ENCODE measurements at regions not wholly inside any gene's neighbourhood (a gene's known extent, or its start where the extent isn't known, plus 50 kb on each side); places are given as distances from the start of the nearest gene placed in this dataset.

DNA sequence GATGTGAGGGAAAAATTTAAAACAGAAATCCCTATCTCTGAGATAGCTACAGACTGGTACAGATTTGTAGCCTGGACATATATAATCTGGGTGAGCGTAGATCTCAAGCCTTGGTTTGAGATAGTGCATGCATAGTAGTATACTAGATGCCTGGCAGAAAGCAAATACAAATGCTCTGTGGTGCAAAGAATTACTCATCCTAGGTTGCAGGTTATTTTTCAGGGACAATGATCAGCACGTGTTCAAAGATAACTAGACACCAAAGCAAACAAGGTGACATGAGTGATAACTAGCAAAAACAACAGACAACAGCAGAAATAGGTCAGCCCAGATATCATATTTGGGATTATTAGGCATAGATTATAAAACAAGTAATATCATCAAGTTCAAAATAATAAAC lies 292.5 kb downstream of the HLX start:
- Histone ChIP-seq H3K4me1 (ENCODE audit: control insufficient read depth, extremely low read depth, insufficient read depth, low read length) (peaks cover 13% of the 10 kb centered on the region), H3K36me3 (ENCODE audit: control insufficient read depth in 2 of 2, extremely low read depth in 1 of 2, insufficient read depth in 2 of 2, low read length in 2 of 2) (no peaks in the 10 kb centered on the region), H3K9me3 (replicated peaks; ENCODE audit: control insufficient read depth, insufficient read depth, low read length) (no peaks in the 10 kb centered on the region), H3K4me3 (replicated peaks in 1 of 3; ENCODE audit: insufficient read depth in 1 of 3, low read depth in 1 of 3, low read length in 3 of 3) (no peak overlapping the region), H3K4me2 (ENCODE audit: insufficient read depth, low read length) (no peak overlapping the region), H3K9ac (replicated peaks; ENCODE audit: extremely low read depth, insufficient read depth, low read length) (no peak overlapping the region), H3K27ac (ENCODE audit: insufficient read depth, low read depth, low read length) (no peak overlapping the region), H2AFZ (ENCODE audit: low read depth, low read length) (no peak overlapping the region), H3K79me2 (ENCODE audit: control insufficient read depth, insufficient read depth, low read length) (no peaks in the 10 kb centered on the region), H3K9me1 (replicated peaks; ENCODE audit: control insufficient read depth, extremely low read depth, insufficient read depth, low read length) (no peaks in the 10 kb centered on the region), H3K27me3 (ENCODE audit: control insufficient read depth in 2 of 2, insufficient read depth in 2 of 2, low read length in 2 of 2) (no peaks in the 10 kb centered on the region), H4K20me1 (replicated peaks; ENCODE audit: control insufficient read depth, extremely low read depth, insufficient read depth, low read length) (no peaks in the 10 kb centered on the region)
- DNase-seq (ENCODE audit: low read depth, low spot score): no peak
- ChIA-PET CTCF (interaction anchor here (1.0 to 1.1 kb wide), 2 partner anchors 19 to 32 kb away, joined by 3 to 6 read pairs; no protein-coding TSS in a partner anchor), POLR2A (no interaction called here)
- no peak for TF ChIP-seq MYC (IDR thresholded peaks at IDR 0.05; ENCODE audit: low read depth, low read length)
- FAIRE-seq: no peak
- intact Hi-C loops (cut with micrococcal nuclease): no loop called here
- no TSS peak for BruUV-seq (replicated peaks)
- dilution Hi-C loops (cut with MboI; ENCODE audit: extremely low pct_ligation_motif_present, low sequenced_read_pairs): no loop called here

DNA sequence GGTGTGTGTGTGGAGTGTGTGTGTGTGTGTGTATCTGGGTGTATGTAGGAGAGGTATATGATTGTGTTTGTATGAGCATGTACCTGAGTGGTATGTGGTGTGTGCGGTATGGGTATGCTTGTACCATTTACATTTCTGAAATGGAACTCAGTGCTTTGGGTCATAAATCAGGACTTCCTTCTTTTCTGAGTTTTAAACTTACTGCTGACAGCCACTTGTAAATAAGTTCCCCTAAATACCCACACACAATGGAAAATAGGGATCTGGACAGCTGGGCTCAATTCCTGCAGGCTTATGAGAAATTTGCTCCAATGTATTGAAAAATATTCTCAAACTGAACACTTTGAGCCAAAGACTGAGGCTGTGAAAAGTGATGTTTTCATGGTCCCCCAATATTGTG lies 293.6 kb downstream of the HLX start:
- no peaks in the 10 kb centered on the region for H3K9me1 ChIP-seq (replicated peaks; ENCODE audit: control insufficient read depth, extremely low read depth, insufficient read depth, low read length)
- no TSS peak for BruUV-seq (replicated peaks)
- H3K27ac ChIP-seq (ENCODE audit: insufficient read depth, low read depth, low read length): no peak overlapping the region
- no peak overlapping the region for H3K4me2 ChIP-seq (ENCODE audit: insufficient read depth, low read length)
- peaks cover 13% of the 10 kb centered on the region for H3K4me1 ChIP-seq (ENCODE audit: control insufficient read depth, extremely low read depth, insufficient read depth, low read length)
- dilution Hi-C loops (cut with MboI; ENCODE audit: extremely low pct_ligation_motif_present, low sequenced_read_pairs): no loop called here
- H3K9ac ChIP-seq (replicated peaks; ENCODE audit: extremely low read depth, insufficient read depth, low read length): no peak overlapping the region
- DNase-seq (ENCODE audit: low read depth, low spot score) (no peak), FAIRE-seq (no peak)
- intact Hi-C loops (cut with micrococcal nuclease): no loop called here
- CTCF ChIA-PET: interaction anchor here (1.2 to 1.4 kb wide), 3 partner anchors 12 to 264 kb away, joined by 3 to 4 read pairs (median 4); no protein-coding TSS in a partner anchor
- no peak overlapping the region for H2AFZ ChIP-seq (ENCODE audit: low read depth, low read length)
- TF ChIP-seq MYC (IDR thresholded peaks at IDR 0.05; ENCODE audit: low read depth, low read length) (no peak), EZH2 (IDR thresholded peaks at IDR 0.05; ENCODE audit: borderline replicate concordance, low read depth, low read length, severe bottlenecking) (no peak), FOS (IDR thresholded peaks at IDR 0.05; ENCODE audit: borderline replicate concordance, insufficient read depth, low read length) (no peak), POLR2AphosphoS5 (IDR thresholded peaks at IDR 0.05; ENCODE audit: insufficient read depth, low read depth, low read length) (no peak), POLR2A (IDR thresholded peaks at IDR 0.05; ENCODE audit: low read depth, low read length) (no peak), GATA2 (IDR thresholded peaks at IDR 0.05; ENCODE audit: insufficient read depth, insufficient read length, low read depth, low read length) (no peak)
- TF ChIP-seq, protein P1, sequence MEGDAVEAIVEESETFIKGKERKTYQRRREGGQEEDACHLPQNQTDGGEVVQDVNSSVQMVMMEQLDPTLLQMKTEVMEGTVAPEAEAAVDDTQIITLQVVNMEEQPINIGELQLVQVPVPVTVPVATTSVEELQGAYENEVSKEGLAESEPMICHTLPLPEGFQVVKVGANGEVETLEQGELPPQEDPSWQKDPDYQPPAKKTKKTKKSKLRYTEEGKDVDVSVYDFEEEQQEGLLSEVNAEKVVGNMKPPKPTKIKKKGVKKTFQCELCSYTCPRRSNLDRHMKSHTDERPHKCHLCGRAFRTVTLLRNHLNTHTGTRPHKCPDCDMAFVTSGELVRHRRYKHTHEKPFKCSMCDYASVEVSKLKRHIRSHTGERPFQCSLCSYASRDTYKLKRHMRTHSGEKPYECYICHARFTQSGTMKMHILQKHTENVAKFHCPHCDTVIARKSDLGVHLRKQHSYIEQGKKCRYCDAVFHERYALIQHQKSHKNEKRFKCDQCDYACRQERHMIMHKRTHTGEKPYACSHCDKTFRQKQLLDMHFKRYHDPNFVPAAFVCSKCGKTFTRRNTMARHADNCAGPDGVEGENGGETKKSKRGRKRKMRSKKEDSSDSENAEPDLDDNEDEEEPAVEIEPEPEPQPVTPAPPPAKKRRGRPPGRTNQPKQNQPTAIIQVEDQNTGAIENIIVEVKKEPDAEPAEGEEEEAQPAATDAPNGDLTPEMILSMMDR (IDR thresholded peaks at IDR 0.05; ENCODE audit: extremely low read depth in 1 of 2, insufficient read depth in 1 of 2, low read depth in 1 of 2, low read length in 2 of 2): no peak
- TF ChIP-seq, protein P2, sequence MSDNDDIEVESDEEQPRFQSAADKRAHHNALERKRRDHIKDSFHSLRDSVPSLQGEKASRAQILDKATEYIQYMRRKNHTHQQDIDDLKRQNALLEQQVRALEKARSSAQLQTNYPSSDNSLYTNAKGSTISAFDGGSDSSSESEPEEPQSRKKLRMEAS (IDR thresholded peaks at IDR 0.05; ENCODE audit: insufficient read depth, insufficient read length): no peak
- H3K79me2 ChIP-seq (ENCODE audit: control insufficient read depth, insufficient read depth, low read length): no peaks in the 10 kb centered on the region
- POLR2A ChIA-PET: no interaction called here
- no peak overlapping the region for H3K4me3 ChIP-seq (replicated peaks in 1 of 3; ENCODE audit: insufficient read depth in 1 of 3, low read depth in 1 of 3, low read length in 3 of 3)
- no peaks in the 10 kb centered on the region for H3K36me3 ChIP-seq (ENCODE audit: control insufficient read depth in 2 of 2, extremely low read depth in 1 of 2, insufficient read depth in 2 of 2, low read length in 2 of 2)
- H4K20me1 ChIP-seq (replicated peaks; ENCODE audit: control insufficient read depth, extremely low read depth, insufficient read depth, low read length): no peaks in the 10 kb centered on the region
- H3K9me3 ChIP-seq (replicated peaks; ENCODE audit: control insufficient read depth, insufficient read depth, low read length): no peaks in the 10 kb centered on the region
- H3K27me3 ChIP-seq (ENCODE audit: control insufficient read depth in 2 of 2, insufficient read depth in 2 of 2, low read length in 2 of 2): no peaks in the 10 kb centered on the region
